ENCODE measurements at regions not wholly inside any gene's neighbourhood (a gene's known extent, or its start where the extent isn't known, plus 50 kb on each side); places are given as distances from the start of the nearest gene placed in this dataset.
"Not testable (repeated sequence)": the region's sequence is repeated elsewhere in the genome, so short reads cannot be mapped to it uniquely, and the experiment has no call there.

GRCh38 chrX:1904663-1905218 is 289.9 kb downstream of the ASMT start:
- Histone ChIP-seq H3K9me3 (ENCODE audit: insufficient read depth, low read depth, low read length) (no peaks in the 10 kb centered on the region), H3K4me1 (ENCODE audit: insufficient read depth, low read length) (no peaks in the 10 kb centered on the region), H3K27ac (ENCODE audit: low read length) (no peak overlapping the region), H3K9ac (ENCODE audit: low read depth, low read length) (no peak overlapping the region), H3K4me3 (ENCODE audit: low read length) (no peak overlapping the region), H3K36me3 (ENCODE audit: insufficient read depth, low read depth, low read length) (no peaks in the 10 kb centered on the region), H3K27me3 (ENCODE audit: insufficient read depth, low read length) (no peaks in the 10 kb centered on the region)

DNA sequence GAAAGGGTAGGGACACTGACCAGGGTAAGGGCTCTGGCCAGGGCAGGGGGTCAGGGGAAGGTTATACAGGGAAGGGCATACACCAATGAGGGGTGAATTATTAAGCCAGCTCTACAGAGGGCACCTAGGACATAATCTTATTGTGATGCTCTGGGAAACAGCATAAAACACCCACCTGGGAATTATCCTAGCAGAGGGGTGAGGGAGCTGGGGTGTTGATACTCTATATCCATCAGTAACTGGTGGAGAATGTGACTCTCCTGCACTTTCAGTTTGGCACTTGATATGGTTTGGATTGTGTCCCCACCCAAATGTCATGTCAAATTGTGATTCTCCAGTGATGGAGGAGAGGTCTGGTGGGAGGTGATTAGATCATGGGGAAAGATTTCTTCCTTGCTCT is 291.2 kb downstream of the ASMT start:
- H3K4me3 ChIP-seq (ENCODE audit: low read length): no peak overlapping the region
- no peak overlapping the region for H3K27ac ChIP-seq (ENCODE audit: low read length)
- no peaks in the 10 kb centered on the region for H3K36me3 ChIP-seq (ENCODE audit: insufficient read depth, low read depth, low read length)

DNA sequence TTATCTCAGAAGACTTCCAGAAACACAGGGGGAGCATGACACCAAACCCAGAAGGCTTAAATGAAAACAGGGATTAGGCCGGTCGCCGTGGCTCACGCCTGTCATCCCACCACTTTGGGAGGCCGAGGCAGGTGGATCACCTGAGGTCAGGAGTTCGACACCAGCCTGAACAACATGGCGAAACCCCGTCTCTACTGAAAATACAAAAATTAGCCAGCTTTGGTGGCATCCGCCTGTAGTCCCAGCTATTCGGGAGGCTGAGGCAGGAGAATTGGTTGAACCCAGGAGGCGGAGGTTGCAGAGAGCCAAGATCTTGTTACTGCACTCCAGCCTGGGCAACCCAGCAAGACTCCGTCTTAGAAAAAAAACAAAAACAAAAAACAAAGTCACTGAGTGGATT is 294.1 kb downstream of the ASMT start:
- not testable (repeated sequence) for H3K9me3 ChIP-seq (ENCODE audit: insufficient read depth, low read depth, low read length); H3K36me3 ChIP-seq (ENCODE audit: insufficient read depth, low read depth, low read length); H3K27ac ChIP-seq (ENCODE audit: low read length); H3K4me3 ChIP-seq (ENCODE audit: low read length); H3K27me3 ChIP-seq (ENCODE audit: insufficient read depth, low read length); H3K9ac ChIP-seq (ENCODE audit: low read depth, low read length); H3K4me1 ChIP-seq (ENCODE audit: insufficient read depth, low read length)

More for the DNA sequence above, 291.2 kb downstream of the ASMT start:
- H3K4me1 ChIP-seq (ENCODE audit: insufficient read depth, low read length): no peaks in the 10 kb centered on the region
- H3K9me3 ChIP-seq (ENCODE audit: insufficient read depth, low read depth, low read length): no peaks in the 10 kb centered on the region
- no peaks in the 10 kb centered on the region for H3K27me3 ChIP-seq (ENCODE audit: insufficient read depth, low read length)
- no peak overlapping the region for H3K9ac ChIP-seq (ENCODE audit: low read depth, low read length)

GRCh38 chrX:1909419-1910206 is 294.8 kb downstream of the ASMT start:
- Histone ChIP-seq H3K9ac (ENCODE audit: low read depth, low read length) (no peak overlapping the region), H3K36me3 (ENCODE audit: insufficient read depth, low read depth, low read length) (no peaks in the 10 kb centered on the region), H3K4me3 (ENCODE audit: low read length) (no peak overlapping the region), H3K27ac (ENCODE audit: low read length) (no peak overlapping the region), H3K4me1 (ENCODE audit: insufficient read depth, low read length) (no peaks in the 10 kb centered on the region), H3K9me3 (ENCODE audit: insufficient read depth, low read depth, low read length) (no peaks in the 10 kb centered on the region), H3K27me3 (ENCODE audit: insufficient read depth, low read length) (0 out of 2 replicates have a peak, but pooled peaks cover 4% of the 10 kb centered on the region)

- Histone ChIP-seq H3K27me3 (ENCODE audit: insufficient read depth, low read length) (0 out of 2 replicates have a peak, but pooled peaks cover 4% of the 10 kb centered on the region), H3K4me3 (ENCODE audit: low read length) (no peak overlapping the region), H3K4me1 (ENCODE audit: insufficient read depth, low read length) (no peaks in the 10 kb centered on the region; the same call in 1 of the 2 replicates), H3K36me3 (ENCODE audit: insufficient read depth, low read depth, low read length) (no peaks in the 10 kb centered on the region), H3K9me3 (ENCODE audit: insufficient read depth, low read depth, low read length) (no peaks in the 10 kb centered on the region), H3K9ac (ENCODE audit: low read depth, low read length) (no peak overlapping the region), H3K27ac (ENCODE audit: low read length) (no peak overlapping the region)
Measured at GRCh38 chrX:1910207-1910470, 295.3 kb downstream of the ASMT start.

DNA sequence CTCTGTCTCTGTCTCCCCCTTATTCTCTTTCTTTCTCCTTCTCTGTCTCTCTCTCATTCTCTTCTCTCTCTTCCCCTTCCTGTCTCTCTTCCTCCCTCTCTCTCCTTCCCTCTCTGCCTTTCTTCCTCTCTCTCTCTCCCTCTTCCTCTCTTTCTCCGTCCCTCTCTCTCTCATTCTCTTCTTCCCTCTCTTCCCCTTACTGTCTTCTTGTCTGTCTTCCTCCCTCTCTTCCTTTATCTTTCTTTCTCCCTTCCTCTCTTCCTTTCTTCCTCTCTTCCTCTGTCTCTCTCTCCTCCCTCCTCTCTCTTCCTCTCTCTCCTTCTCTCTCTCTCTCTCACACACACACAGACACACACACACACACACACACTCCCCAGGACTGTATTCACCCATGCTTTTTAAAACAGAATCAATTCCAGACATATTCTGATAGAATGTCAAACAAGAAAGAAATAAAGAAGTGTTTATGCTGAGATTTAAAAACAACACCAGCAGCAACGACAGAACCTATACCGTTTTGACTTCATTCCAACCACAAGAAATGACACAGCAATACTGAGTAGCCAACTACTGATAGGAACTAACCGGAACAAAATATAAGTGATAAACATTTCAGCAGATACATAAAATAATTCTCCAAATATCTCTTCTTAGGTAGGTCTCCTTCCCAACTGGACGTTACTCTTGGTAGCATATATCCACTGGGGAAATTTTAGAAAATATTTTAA is 296.7 kb downstream of the ASMT start:
- Histone ChIP-seq H3K9me3 (ENCODE audit: insufficient read depth, low read depth, low read length) (no peaks in the 10 kb centered on the region), H3K27me3 (ENCODE audit: insufficient read depth, low read length) (0 out of 2 replicates have a peak, but pooled peaks cover 4% of the 10 kb centered on the region), H3K4me1 (ENCODE audit: insufficient read depth, low read length) (no peaks in the 10 kb centered on the region; the same call in 1 of the 2 replicates), H3K27ac (ENCODE audit: low read length) (no peak overlapping the region), H3K4me3 (ENCODE audit: low read length) (no peak overlapping the region), H3K36me3 (ENCODE audit: insufficient read depth, low read depth, low read length) (no peaks in the 10 kb centered on the region), H3K9ac (ENCODE audit: low read depth, low read length) (no peak overlapping the region)

DNA sequence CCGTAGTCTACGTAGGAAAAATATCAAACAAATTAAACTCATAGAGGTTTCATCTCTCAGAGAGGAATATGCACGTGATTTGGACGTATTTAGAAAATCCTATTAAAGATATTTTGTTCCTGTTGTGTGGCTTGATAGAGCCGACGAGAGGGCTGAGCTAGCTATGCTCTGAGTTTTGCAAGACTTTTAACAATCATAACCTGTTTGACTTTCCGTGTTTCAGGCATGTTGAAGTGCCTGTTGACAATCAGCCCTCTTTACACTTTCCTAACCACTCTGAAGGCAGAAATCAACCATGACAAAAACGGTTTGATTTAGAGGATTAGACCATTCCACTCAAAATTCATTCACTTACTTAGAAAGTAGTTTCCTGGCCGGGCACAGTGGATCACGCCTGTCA is 297.3 kb downstream of the ASMT start:
- H3K27ac ChIP-seq (ENCODE audit: low read length): no peak overlapping the region
- H3K36me3 ChIP-seq (ENCODE audit: insufficient read depth, low read depth, low read length): no peaks in the 10 kb centered on the region
- no peak overlapping the region for H3K9ac ChIP-seq (ENCODE audit: low read depth, low read length)
- 0 out of 2 replicates have a peak, but pooled peaks cover 4% of the 10 kb centered on the region for H3K27me3 ChIP-seq (ENCODE audit: insufficient read depth, low read length)
- no peak overlapping the region for H3K4me3 ChIP-seq (ENCODE audit: low read length)
- no peaks in the 10 kb centered on the region for H3K9me3 ChIP-seq (ENCODE audit: insufficient read depth, low read depth, low read length)
- H3K4me1 ChIP-seq (ENCODE audit: insufficient read depth, low read length): no peaks in the 10 kb centered on the region; the same call in 1 of the 2 replicates

DNA sequence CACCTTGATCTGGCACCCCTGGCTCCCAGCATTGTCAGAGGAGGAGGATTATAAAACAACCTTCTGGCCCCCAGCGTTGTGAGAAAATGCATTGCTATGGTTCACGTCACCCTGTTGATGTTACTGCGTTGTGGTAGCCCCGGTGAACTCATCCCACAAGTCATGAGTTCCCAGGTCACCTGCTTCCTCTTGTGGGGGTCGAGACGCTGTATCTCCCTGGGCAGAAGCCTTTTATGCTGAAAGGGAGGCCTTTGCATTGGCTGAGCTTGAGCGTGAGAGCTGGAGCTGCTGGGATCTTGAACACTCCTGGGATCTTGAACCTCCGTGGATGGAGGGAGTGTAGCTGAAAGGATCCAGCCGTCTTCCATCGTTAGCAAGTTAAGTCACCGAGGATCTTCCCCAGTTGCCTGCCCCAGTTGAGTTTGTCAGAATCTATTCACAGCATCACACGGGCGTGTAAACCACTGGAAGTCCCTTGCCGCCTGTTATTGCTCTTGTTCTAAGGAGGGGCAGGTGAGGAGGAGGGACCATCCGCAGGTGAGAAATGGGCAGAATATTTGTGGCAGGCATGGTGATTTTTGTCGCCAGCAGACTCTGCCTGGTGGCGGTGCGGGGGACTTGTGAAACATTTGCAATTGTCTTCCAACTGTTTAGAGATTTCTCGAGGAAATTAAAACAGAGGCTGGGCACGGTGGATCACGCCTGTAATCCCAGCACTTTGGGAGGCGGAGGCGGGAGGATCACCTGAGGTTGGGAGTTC is 299.9 kb downstream of the ASMT start:
- H3K4me3 ChIP-seq (ENCODE audit: low read length): no peak overlapping the region
- 0 out of 2 replicates have a peak, but pooled peaks cover 4% of the 10 kb centered on the region for H3K27me3 ChIP-seq (ENCODE audit: insufficient read depth, low read length)
- H3K4me1 ChIP-seq (ENCODE audit: insufficient read depth, low read length): no peaks in the 10 kb centered on the region; the same call in 1 of the 2 replicates
- H3K36me3 ChIP-seq (ENCODE audit: insufficient read depth, low read depth, low read length): no peaks in the 10 kb centered on the region
- H3K9me3 ChIP-seq (ENCODE audit: insufficient read depth, low read depth, low read length): no peaks in the 10 kb centered on the region
- H3K27ac ChIP-seq (ENCODE audit: low read length): no peak overlapping the region
- H3K9ac ChIP-seq (ENCODE audit: low read depth, low read length): no peak overlapping the region

DNA sequence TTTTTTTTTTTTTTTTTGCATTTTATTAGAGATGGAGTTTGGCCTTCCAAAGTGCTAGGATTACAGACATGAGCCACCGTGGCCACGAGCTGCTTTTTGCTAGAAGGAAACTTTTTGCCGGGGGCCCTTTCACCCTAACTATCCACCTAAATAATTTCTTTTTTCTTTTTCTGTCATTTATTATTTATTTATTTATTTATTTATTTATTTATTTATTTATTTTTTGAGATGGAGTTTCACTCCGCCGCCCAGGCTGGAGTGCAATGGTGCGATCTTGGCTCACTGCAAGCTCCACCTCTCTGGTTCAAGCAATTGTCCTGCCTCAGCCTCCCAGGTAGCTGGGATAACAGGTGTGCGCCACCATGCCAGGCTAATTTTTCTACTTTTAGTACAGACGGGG is 303.9 kb downstream of the ASMT start:
- H3K27ac ChIP-seq (ENCODE audit: low read length): no peak overlapping the region
- no peaks in the 10 kb centered on the region for H3K36me3 ChIP-seq (ENCODE audit: insufficient read depth, low read depth, low read length)
- no peaks in the 10 kb centered on the region; the same call in 1 of the 2 replicates for H3K4me1 ChIP-seq (ENCODE audit: insufficient read depth, low read length)
- no peak overlapping the region for H3K9ac ChIP-seq (ENCODE audit: low read depth, low read length)
- H3K4me3 ChIP-seq (ENCODE audit: low read length): no peak overlapping the region
- no peaks in the 10 kb centered on the region for H3K27me3 ChIP-seq (ENCODE audit: insufficient read depth, low read length)
- H3K9me3 ChIP-seq (ENCODE audit: insufficient read depth, low read depth, low read length): no peaks in the 10 kb centered on the region

DNA sequence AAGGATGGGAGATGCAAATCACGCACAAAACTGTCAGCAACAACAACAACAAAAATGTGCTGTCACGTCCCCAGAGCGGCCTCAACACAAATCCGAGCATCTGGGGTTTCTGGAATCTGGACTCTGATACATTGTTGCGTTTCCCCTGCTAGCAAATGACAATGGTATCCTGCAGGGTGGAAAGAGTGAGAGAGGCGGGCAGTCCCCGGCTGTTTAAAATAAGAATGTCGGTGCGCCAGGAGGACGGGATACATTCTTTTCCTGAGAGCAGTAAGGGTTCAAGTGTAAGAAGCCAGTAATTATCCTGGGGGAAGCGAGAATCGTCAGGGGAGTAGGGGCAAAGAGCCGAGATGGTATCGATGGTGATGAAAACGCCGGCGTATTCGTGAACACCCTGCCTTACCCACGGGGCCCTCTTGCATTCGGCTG is 310.2 kb downstream of the ASMT start:
- H3K27me3 ChIP-seq (ENCODE audit: insufficient read depth, low read length): no peaks in the 10 kb centered on the region
- H3K36me3 ChIP-seq (ENCODE audit: insufficient read depth, low read depth, low read length): no peaks in the 10 kb centered on the region
- peaks cover 4% of the 10 kb centered on the region; the same call in 1 of the 2 replicates for H3K4me1 ChIP-seq (ENCODE audit: insufficient read depth, low read length)
- 0 out of 2 replicates have a peak overlapping the region, but pooled peaks have one; percentile 13 for H3K9ac ChIP-seq (ENCODE audit: low read depth, low read length)
- peak overlapping the region; percentile 11; the same call in 1 of the 2 replicates for H3K4me3 ChIP-seq (ENCODE audit: low read length)
- H3K27ac ChIP-seq (ENCODE audit: low read length): no peak overlapping the region
- H3K9me3 ChIP-seq (ENCODE audit: insufficient read depth, low read depth, low read length): no peaks in the 10 kb centered on the region

DNA sequence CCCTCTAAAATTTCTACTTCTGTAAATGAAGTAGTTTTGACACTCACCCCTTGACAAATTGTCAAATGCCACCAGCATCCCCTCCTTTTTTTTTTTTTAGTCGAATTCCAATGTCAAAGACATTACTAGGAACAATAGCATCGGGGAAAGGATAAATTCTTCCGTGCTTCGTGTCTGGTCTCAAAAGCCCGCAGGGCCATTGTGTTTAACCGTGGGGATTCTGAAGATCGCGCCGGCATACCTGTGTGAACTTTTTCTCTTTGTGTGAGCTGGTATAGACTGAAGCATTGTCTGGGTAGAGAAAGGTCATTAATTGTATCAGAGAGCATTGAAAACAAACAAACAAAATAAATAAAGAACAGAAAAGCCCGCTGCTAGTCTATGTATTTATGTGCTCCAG is 313.9 kb downstream of the ASMT start:
- Histone ChIP-seq H3K4me3 (ENCODE audit: low read length) (no peak overlapping the region), H3K4me1 (ENCODE audit: insufficient read depth, low read length) (peaks cover 4% of the 10 kb centered on the region; the same call in 1 of the 2 replicates), H3K9ac (ENCODE audit: low read depth, low read length) (no peak overlapping the region), H3K9me3 (ENCODE audit: insufficient read depth, low read depth, low read length) (no peaks in the 10 kb centered on the region), H3K27ac (ENCODE audit: low read length) (no peak overlapping the region), H3K36me3 (ENCODE audit: insufficient read depth, low read depth, low read length) (no peaks in the 10 kb centered on the region), H3K27me3 (ENCODE audit: insufficient read depth, low read length) (no peaks in the 10 kb centered on the region)

Data from iPS-20b (cell line).